H9 (cell line): ENCODE measurements at regions not wholly inside any gene's neighbourhood (a gene's known extent, or its start where the extent isn't known, plus 50 kb on each side); places are given as distances from the start of the nearest gene placed in this dataset.

ENCODE experiments used
- DNase-seq: peaks from one replicate; pipeline ENCODE4 v3.0.0-alpha.2; 2017
- H2AFZ ChIP-seq: one replicate; pipeline ENCODE4 v1.6.1; 2013; ENCODE audit warnings: mild to moderate bottlenecking, low read length, control low read depth, moderate library complexity
- H2AK5ac ChIP-seq: 2 replicates; pipeline ENCODE4 v1.6.1; 2013; ENCODE audit warnings: low read length, control low read depth, mixed read lengths; ENCODE audit not compliant: insufficient read length
- H2BK120ac ChIP-seq: one replicate; pipeline ENCODE4 v1.6.1; 2013; ENCODE audit warnings: low read depth, mild to moderate bottlenecking, low read length, control low read depth, inconsistent platforms; ENCODE audit not compliant: poor library complexity, severe bottlenecking
- H2BK12ac ChIP-seq: 2 replicates; pipeline ENCODE4 v1.6.1; 2013; ENCODE audit warnings: low read length, control low read depth, mixed read lengths, low read depth; ENCODE audit not compliant: insufficient read length
- H2BK15ac ChIP-seq: 2 replicates; pipeline ENCODE4 v1.6.1; 2013; ENCODE audit warnings: low read depth, low read length, control low read depth
- H2BK20ac ChIP-seq: one replicate; pipeline ENCODE4 v1.6.1; 2013; ENCODE audit warnings: low read depth, mild to moderate bottlenecking, low read length, control low read depth, inconsistent platforms; ENCODE audit not compliant: poor library complexity, severe bottlenecking
- H2BK5ac ChIP-seq: 2 replicates; pipeline ENCODE4 v1.6.1; 2013; ENCODE audit warnings: low read length, control low read depth, mixed read lengths; ENCODE audit not compliant: insufficient read length
- H3K14ac ChIP-seq: 2 replicates; pipeline ENCODE4 v1.6.1; 2013; ENCODE audit warnings: low read length, control low read depth; ENCODE audit not compliant: insufficient read depth
- H3K18ac ChIP-seq: 2 replicates; pipeline ENCODE4 v1.6.1; 2013; ENCODE audit warnings: low read depth, mild to moderate bottlenecking, mixed read lengths, low read length, control low read depth; ENCODE audit not compliant: insufficient read length
- H3K23ac ChIP-seq: 2 replicates; pipeline ENCODE4 v1.6.1; 2013; ENCODE audit warnings: low read length, control low read depth, mixed read lengths, low read depth; ENCODE audit not compliant: insufficient read length
- H3K23me2 ChIP-seq: 2 replicates; pipeline ENCODE4 v1.6.1; 2013; ENCODE audit warnings: low read depth, mild to moderate bottlenecking, mixed read lengths, low read length, control low read depth; ENCODE audit not compliant: insufficient read length, poor library complexity, severe bottlenecking
- H3K27ac ChIP-seq: 2 replicates; pipeline ENCODE4 v1.5.1; 2013; ENCODE audit warnings: low read length, control low read depth, mixed read lengths, low read depth; ENCODE audit not compliant: insufficient read length
- H3K27me3 ChIP-seq: 2 replicates; pipeline ENCODE4 v1.6.1; 2013; ENCODE audit warnings: low read length, control low read depth, inconsistent platforms; ENCODE audit not compliant: insufficient read depth
- H3K4ac ChIP-seq: 2 replicates; pipeline ENCODE4 v1.6.1; 2013; ENCODE audit warnings: low read depth, mild to moderate bottlenecking, control low read depth, inconsistent platforms, low read length, moderate library complexity
- H3K4me1 ChIP-seq: 2 replicates; pipeline ENCODE4 v1.6.1; 2013; ENCODE audit warnings: low read length, control low read depth, inconsistent platforms; ENCODE audit not compliant: insufficient read depth
- H3K4me2 ChIP-seq: 2 replicates; pipeline ENCODE4 v1.6.1; 2013; ENCODE audit warnings: low read length, control low read depth, mixed read lengths; ENCODE audit not compliant: insufficient read length, insufficient read depth
- H3K56ac ChIP-seq: 2 replicates; pipeline ENCODE4 v1.6.1; 2013; ENCODE audit warnings: low read depth, mild to moderate bottlenecking, mixed read lengths, low read length, control low read depth; ENCODE audit not compliant: insufficient read length
- H3K79me1 ChIP-seq: 2 replicates; pipeline ENCODE4 v1.6.1; 2013; ENCODE audit warnings: low read depth, mild to moderate bottlenecking, moderate library complexity, low read length, control low read depth, inconsistent platforms; ENCODE audit not compliant: insufficient read depth, poor library complexity, severe bottlenecking
- H3K79me2 ChIP-seq: 2 replicates; pipeline ENCODE4 v1.6.1; 2013; ENCODE audit warnings: low read length, control low read depth, inconsistent platforms; ENCODE audit not compliant: insufficient read depth
- H3K9ac ChIP-seq: 2 replicates; pipeline ENCODE4 v1.6.1; 2013; ENCODE audit warnings: low read length, control low read depth, mixed read lengths; ENCODE audit not compliant: insufficient read length; ENCODE audit errors: extremely low read depth
- H3K9me3 ChIP-seq: one replicate; pipeline ENCODE4 v1.6.1; 2013; ENCODE audit warnings: low read depth, low read length, inconsistent platforms; ENCODE audit not compliant: control insufficient read depth
- H3T11ph ChIP-seq: one replicate; pipeline ENCODE4 v1.6.1; 2013; ENCODE audit warnings: mild to moderate bottlenecking, low read length, control low read depth, inconsistent platforms
- H4K20me1 ChIP-seq: one replicate; pipeline ENCODE4 v1.6.1; 2013; ENCODE audit not compliant: control insufficient read depth, insufficient read length, insufficient read depth
- H4K5ac ChIP-seq: 2 replicates; pipeline ENCODE4 v1.6.1; 2013; ENCODE audit warnings: low read depth, mild to moderate bottlenecking, mixed read lengths, low read length, control low read depth; ENCODE audit not compliant: insufficient read length
- H4K8ac ChIP-seq: replicated peaks from 2 replicates; pipeline ENCODE4 v1.6.1; 2013; ENCODE audit warnings: low read length, control low read depth, mixed read lengths, low read depth; ENCODE audit not compliant: insufficient read length
- H4K91ac ChIP-seq: 2 replicates; pipeline ENCODE4 v1.6.1; 2013; ENCODE audit warnings: low read depth, mild to moderate bottlenecking, moderate library complexity, mixed read lengths, low read length, control low read depth; ENCODE audit not compliant: insufficient read length
- H3K27ac Mint-ChIP-seq, 3 experiments: 2 replicates in 2 of 3; 3 replicates in 1 of 3; pipeline ENCODE4 v1.8.0; 2020 to 2021; ENCODE audit warnings: mixed read lengths in 3 of 3, mild to moderate bottlenecking in 1 of 3, moderate library complexity in 1 of 3
- H3K27me3 Mint-ChIP-seq: 2 replicates; pipeline ENCODE4 v1.8.0; 2021; ENCODE audit warnings: low read depth, mild to moderate bottlenecking, moderate library complexity, mixed read lengths
- H3K36me3 Mint-ChIP-seq, 3 experiments: 2 replicates in 2 of 3; 3 replicates in 1 of 3; pipeline ENCODE4 v1.8.0; 2020 to 2021; ENCODE audit warnings: low read depth in 3 of 3, mixed read lengths in 3 of 3; ENCODE audit not compliant: insufficient read depth in 1 of 3
- H3K4me1 Mint-ChIP-seq, 2 experiments: 2 replicates each; pipeline ENCODE4 v1.8.0; 2020; ENCODE audit warnings: mixed read lengths in 2 of 2
- H3K4me3 Mint-ChIP-seq, 2 experiments: 2 replicates in 1 of 2; 3 replicates in 1 of 2; pipeline ENCODE4 v1.8.0; 2020 to 2021; ENCODE audit warnings: mild to moderate bottlenecking in 2 of 2, mixed read lengths in 2 of 2, moderate library complexity in 1 of 2
- H3K9me3 Mint-ChIP-seq, 2 experiments: 2 replicates in 1 of 2; 3 replicates in 1 of 2; pipeline ENCODE4 v1.8.0; 2020; ENCODE audit warnings: mild to moderate bottlenecking in 2 of 2, mixed read lengths in 2 of 2, moderate library complexity in 1 of 2
- CTCF ChIP-seq: fragments of 200-600 bp; sonication (generic); conservative IDR thresholded peaks from 3 replicates; pipeline ENCODE4 v1.8.0; 2021; ENCODE audit warnings: antibody characterized with exemption, mild to moderate bottlenecking
- WGBS: extraction: QIAGEN DNeasy Blood & Tissue Kit; methylation state at CpG from one replicate; pipeline ENCODE4 v1.1.7; 2013; ENCODE audit warnings: missing lambda C conversion rate, low lambda C conversion rate, mixed read lengths; ENCODE audit not compliant: insufficient read length; ENCODE audit errors: extremely low coverage; 5-methylcytosine and 5-hydroxymethylcytosine counted together

GRCh38 chr20:24275946-24276705 lies 193.3 kb upstream of the SYNDIG1 start:
- no peak overlapping the region for H4K5ac ChIP-seq
- H3K23me2 ChIP-seq = no peaks in the 10 kb centered on the region
- H4K20me1 ChIP-seq = no peaks in the 10 kb centered on the region
- no peak overlapping the region for H2AFZ ChIP-seq
- H3T11ph ChIP-seq = no peak overlapping the region
- H3K4me3 Mint-ChIP-seq = no peak overlapping the region
- no peak overlapping the region for H4K8ac ChIP-seq
- DNase-seq = no peak
- H3K4me1 ChIP-seq = no peaks in the 10 kb centered on the region
- H3K9me3 Mint-ChIP-seq = peaks cover 0 to 4% of the 10 kb centered on the region in 2 experiments; a peak in 1 of 5 replicates
- no peak overlapping the region for H3K18ac ChIP-seq
- no peak overlapping the region for H3K9ac ChIP-seq
- H3K14ac ChIP-seq = no peak overlapping the region
- no peaks in the 10 kb centered on the region for H3K79me2 ChIP-seq
- H3K56ac ChIP-seq = no peak overlapping the region
- no peaks in the 10 kb centered on the region for H3K27me3 ChIP-seq
- no peak for TF ChIP-seq CTCF
- H2BK15ac ChIP-seq = no peak overlapping the region
- no peak overlapping the region for H2AK5ac ChIP-seq
- H2BK12ac ChIP-seq = no peak overlapping the region
- H3K27ac Mint-ChIP-seq = no peak overlapping the region
- H3K4me1 Mint-ChIP-seq = peaks cover 4 to 9% of the 10 kb centered on the region in 2 experiments; a peak in 3 of 4 replicates
- H4K91ac ChIP-seq = no peak overlapping the region
- no peak overlapping the region for H3K4ac ChIP-seq
- H2BK5ac ChIP-seq = no peak overlapping the region
- no peak overlapping the region for H3K23ac ChIP-seq
- H3K27me3 Mint-ChIP-seq = no peaks in the 10 kb centered on the region; the same call in 1 of the 2 replicates
- no peaks in the 10 kb centered on the region for H3K79me1 ChIP-seq
- H3K9me3 ChIP-seq = no peaks in the 10 kb centered on the region
- no peak overlapping the region for H3K4me2 ChIP-seq
- no peaks in the 10 kb centered on the region for H3K36me3 Mint-ChIP-seq
- H2BK20ac ChIP-seq = no peak overlapping the region
- no CpG with 5 or more reads among the region's 3 CpGs for WGBS
- no peak overlapping the region for H2BK120ac ChIP-seq
- no peak overlapping the region for H3K27ac ChIP-seq
